NCI-H2196 (cell line): ENCODE measurements at regions not wholly inside any gene's neighbourhood (a gene's known extent, or its start where the extent isn't known, plus 50 kb on each side); places are given as distances from the start of the nearest gene placed in this dataset.

Source experiments
- DNase-seq: peaks from one replicate; lab custom pipeline; 2025; ENCODE audit not compliant: unreplicated experiment; lab: John Stamatoyannopoulos, UW

GRCh38 chr1:50358962-50359361 is 64.3 kb downstream of the DMRTA2 start:
- DNase-seq = no peak

GRCh38 chr1:50357186-50357585 is 66.1 kb downstream of the DMRTA2 start:
- no peak for DNase-seq

GRCh38 chr1:50354813-50355212 is 68.4 kb downstream of the DMRTA2 start:
- no peak for DNase-seq

- DNase-seq = no peak
Measured at GRCh38 chr1:50352428-50352827, 70.8 kb downstream of the DMRTA2 start.

- no peak for DNase-seq
Measured at GRCh38 chr1:50350868-50351267, 72.4 kb downstream of the DMRTA2 start.

GRCh38 chr1:50350421-50350820 is 72.8 kb downstream of the DMRTA2 start:
- DNase-seq = no peak

- no peak for DNase-seq
Measured at GRCh38 chr1:50349242-50349565, 74.0 kb downstream of the DMRTA2 start.

GRCh38 chr1:50348449-50349241 is 74.6 kb downstream of the DMRTA2 start:
- DNase-seq = peak; percentile 89

GRCh38 chr1:50347933-50348332 is 75.3 kb downstream of the DMRTA2 start:
- no peak for DNase-seq

GRCh38 chr1:50346621-50347020 is 76.6 kb downstream of the DMRTA2 start:
- no peak for DNase-seq

- DNase-seq = no peak
Measured at GRCh38 chr1:50343323-50343722, 79.9 kb downstream of the DMRTA2 start.

GRCh38 chr1:50342525-50342924 is 80.7 kb downstream of the DMRTA2 start:
- no peak for DNase-seq

- DNase-seq = no peak
Measured at GRCh38 chr1:50335036-50335435, 88.2 kb downstream of the DMRTA2 start.

GRCh38 chr1:50333595-50333974 is 89.7 kb downstream of the DMRTA2 start:
- no peak for DNase-seq

GRCh38 chr1:50332941-50333594 is 90.2 kb downstream of the DMRTA2 start:
- DNase-seq = peak; percentile 82

- DNase-seq = peak; percentile 14
Measured at GRCh38 chr1:50329332-50329932, 93.8 kb downstream of the DMRTA2 start.

GRCh38 chr1:50328552-50328951 is 94.7 kb downstream of the DMRTA2 start:
- no peak for DNase-seq

GRCh38 chr1:50326026-50326425 is 97.2 kb downstream of the DMRTA2 start:
- DNase-seq = no peak

- DNase-seq = no peak
Measured at GRCh38 chr1:50322579-50322978, 100.7 kb downstream of the DMRTA2 start.

- no peak for DNase-seq
Measured at GRCh38 chr1:50318428-50318827, 104.8 kb downstream of the DMRTA2 start.

- no peak for DNase-seq
Measured at GRCh38 chr1:50308878-50309277, 114.4 kb downstream of the DMRTA2 start.

- DNase-seq = no peak
Measured at GRCh38 chr1:50305808-50306207, 117.4 kb downstream of the DMRTA2 start.
